NCI-H1092 treated with DMSO at 0.1 percent for 48 hours (cell line): ENCODE measurements at regions not wholly inside any gene's neighbourhood (a gene's known extent, or its start where the extent isn't known, plus 50 kb on each side); places are given as distances from the start of the nearest gene placed in this dataset.

Experiments used
- DNase-seq: peaks from one replicate; lab custom pipeline; 2025; lab: John Stamatoyannopoulos, UW

DNA sequence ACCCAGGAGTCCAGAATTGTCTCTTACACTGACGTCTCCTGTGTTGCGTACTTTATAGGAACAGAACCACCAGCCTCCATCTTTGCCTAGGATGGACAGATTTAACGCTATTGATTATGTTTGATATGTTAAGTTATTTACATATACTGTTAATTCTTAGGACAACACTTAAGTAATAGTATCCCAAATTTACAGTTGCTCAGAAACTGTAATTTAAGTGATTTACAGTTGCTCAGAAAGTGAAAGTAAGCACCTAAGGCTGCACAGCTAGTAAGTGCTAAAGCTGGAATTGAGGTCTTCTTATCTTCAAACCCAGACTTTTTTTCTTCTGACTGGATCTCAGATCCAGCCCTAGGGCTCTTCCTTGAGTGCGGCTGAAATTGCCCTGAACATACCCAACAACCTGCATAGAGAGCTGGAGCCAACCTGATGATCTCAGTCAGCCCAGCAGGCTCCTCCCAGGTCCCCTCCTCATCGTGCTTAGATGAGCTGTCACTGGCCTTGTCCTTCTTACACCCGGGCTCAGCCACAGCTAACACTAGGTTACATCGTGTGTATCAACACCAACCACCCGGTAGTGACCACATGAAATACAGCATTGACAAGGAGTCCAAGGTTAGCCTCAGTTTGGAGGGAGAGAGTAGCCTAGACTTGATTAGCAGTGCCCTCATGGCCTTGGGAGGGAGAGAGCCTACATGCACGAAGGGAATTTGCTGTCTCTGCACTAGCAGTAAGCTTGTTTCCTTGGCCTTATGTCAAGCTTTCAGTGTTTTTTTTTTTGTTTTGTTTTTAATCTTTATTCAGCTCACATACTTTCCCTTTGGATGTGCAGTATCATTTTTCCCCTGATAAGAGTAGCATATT is 111.1 kb upstream of the ARHGAP5 start:
- no peak for DNase-seq

DNA sequence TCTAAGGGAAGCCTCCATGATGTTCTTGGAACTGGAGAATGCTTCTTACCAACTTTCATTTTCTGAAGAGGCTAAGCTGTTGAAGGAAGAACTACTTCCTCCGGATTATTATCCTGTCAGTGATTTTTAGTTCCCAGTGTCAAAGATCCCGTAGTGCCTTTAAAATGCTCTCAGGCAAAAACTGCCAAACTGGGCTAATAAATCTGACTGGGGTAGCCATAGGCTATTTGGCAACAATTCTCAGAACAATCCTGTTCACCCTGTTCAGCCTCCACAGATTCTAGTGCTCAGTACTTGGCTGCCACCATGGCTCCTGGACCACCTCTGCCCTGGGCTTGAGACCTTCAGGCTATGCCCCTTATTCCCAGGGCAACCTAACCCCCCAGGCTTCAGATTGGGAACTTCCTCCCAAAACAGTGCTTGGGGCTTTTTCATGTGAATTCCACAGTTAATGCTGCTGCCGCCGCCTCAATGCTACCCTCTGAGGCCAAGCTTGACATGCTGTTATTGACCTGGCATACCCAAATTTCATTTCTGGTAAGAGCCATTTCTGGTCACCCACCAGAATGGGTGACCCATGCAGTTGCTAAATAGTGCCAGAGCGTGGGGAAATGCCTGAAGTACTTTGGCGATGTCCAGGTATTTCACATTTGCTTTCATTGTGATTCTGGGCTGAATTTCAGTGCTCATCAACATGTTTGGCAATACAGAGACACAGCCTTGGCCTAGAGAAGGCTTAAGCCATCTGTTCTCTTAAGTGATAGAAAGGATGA is 110.0 kb upstream of the ARHGAP5 start:
- no peak for DNase-seq

DNA sequence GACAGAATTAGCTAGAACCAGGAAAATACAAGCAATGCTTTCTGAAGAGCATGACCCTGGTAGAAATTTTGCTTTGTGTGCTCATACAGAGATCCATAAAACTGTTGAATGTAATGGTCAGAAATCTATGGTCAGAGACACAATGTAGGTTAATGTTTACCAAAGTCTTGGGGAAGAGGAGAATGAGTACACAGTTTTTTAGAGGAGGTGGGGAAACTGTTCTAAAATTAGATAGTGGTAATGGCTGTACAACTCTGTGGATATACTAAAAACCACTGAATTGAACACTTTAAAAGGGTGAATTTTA is 109.5 kb upstream of the ARHGAP5 start:
- no peak for DNase-seq

DNA sequence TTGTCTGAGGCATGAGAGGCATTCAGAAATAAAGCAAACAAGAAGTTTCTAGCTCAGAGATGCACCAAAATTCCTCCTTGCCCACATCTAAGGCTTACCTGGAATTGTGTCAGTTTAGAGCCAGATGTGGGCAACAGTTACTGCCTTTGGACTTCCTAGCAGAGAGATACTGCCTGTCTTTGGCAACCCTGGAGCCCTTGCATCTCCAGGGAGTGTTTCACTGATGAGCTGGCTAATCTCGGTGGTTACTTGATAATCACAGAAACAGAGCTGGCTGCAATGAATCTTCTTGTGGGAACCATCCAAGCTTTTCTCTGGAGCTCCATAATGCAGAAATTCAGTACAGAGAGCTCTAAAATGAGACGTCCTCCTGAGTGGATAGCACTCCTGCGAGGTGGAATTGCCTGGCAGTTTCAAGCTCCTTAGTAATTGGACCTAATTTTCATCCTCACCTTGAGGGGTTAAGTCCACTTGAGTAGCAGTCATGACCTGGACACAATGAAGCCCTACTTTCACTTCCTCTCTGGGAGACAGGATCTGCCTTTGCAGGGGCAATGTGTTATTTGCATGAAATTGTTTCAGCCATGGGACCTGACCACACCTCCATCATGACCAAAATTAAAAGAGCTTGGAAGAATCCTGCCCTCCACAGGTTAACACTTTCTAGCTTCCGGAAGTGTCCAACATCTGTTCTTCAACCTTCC is 108.8 kb upstream of the ARHGAP5 start:
- no peak for DNase-seq

DNA sequence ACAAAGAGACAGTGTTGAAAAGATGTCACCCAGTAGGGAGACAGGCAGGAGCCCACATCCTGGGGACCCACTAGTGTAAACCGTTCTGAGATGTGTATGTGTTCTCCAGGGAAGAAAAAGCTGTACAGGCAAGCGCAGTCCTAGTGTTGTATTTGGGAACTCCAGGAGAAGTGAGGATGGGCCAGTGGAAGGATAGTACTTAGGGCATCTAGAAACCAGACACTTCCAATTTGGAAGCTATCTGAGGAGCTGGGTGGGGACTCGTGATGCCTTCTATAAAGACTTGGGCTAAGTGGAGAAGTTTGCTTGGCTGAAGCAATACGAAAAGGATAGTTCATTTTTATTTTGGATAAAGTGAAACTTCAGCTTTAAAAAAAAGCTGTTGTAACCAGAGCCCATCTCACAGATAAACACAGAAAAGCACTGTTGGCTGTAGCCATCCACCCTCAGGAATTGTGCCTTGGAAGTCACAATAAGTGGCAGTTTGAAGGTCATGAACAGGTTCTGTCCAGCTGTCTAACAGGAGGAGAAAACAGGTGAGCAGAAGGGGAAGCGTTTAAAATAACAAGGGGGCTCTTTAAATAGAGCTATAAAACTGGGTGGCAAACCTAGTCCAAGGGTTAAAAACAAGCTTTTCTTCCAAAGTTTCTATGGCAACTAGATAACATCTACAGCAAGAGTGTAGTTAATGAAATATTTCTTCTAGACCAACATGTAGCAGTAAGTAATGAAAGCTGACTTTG is 108.0 kb upstream of the ARHGAP5 start:
- DNase-seq, result no peak

DNA sequence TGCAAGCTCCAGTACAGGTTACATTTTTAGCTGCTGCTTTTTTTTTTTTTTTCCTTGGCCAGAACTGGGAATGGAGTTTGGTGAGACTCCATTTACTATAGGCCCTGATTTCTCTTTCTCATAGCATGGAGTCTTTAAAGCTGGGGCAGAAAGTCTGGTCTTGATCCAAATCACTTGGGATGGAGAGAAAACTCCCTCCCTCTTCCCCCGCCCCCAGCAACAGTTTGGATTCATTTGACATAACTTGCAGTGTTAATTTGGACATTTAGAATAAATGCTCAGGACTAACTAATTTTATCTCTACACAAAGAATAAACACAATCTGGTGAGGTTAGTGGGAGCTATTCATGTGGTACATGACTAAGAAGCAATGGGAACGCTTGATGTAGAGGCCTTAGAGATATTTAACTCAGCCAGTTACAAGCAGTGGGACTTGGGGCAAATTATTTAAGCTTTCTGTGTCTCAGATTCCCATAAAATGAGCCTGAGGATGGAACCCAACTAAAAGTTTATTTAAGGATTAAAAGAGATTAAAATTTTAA is 107.3 kb upstream of the ARHGAP5 start:
- no peak for DNase-seq

DNA sequence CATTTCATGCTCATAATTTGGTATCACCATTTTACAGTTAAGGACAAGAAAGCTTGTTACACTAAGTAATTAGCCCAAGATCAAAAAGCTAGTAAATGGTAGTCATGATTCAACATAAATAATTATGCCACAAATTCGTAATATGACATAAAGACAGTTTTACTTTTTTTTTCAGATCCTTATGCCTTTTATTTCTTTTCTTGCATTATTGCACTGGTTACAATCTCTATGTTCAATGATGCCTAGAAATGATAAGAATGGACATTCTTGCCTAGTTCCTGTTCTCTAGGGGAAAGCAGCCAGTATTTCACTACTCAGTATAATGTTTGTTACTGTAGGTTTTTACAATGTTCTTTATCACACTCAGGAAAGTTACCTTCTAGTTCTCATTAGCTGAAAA is 106.4 kb upstream of the ARHGAP5 start:
- DNase-seq, result no peak

DNA sequence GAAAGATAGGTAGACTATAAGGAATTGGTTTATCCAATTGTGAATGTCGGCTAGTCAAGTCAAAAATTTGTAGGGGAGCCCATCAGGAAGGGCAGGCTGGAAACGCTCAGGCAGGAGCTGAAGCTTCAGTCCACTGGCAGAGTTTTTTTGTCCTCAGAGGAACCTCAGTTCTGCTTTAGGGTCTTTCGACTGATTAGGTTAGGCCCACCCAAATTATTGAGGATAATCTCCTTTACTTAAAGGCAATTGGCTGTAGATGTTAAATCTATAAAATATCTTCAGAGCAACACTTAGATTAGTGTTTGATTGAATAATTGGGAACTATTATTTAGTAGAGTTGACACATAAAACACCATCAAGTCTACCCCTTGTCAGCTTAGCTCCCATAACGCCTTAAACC is 105.5 kb upstream of the ARHGAP5 start:
- DNase-seq, result no peak

DNA sequence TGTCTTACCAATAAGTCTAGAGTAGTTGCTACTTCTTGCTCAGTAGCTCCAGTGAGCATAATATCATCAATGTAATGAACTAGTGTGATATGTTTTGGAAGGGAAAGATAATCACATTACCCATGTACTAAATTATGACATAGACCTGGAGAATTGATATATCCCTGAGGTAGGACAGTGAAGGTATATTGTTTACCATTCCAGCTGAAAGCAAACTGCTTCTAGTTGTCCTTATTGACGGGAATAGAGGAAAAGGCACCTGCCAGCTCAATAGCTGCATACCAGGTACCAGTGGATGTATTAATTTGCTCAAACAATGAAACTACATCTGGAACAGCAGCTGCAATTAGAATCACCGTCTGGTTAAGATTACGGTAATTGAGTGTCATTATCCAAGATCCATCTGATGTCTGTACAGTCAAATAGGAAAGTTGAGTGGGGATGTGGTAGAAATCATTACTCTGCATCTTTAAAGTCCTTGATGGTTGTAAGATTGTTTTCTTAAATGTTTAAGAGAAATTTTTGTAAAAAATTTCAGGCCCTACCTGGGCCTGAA is 100.0 kb upstream of the ARHGAP5 start:
- DNase-seq, result no peak

DNA sequence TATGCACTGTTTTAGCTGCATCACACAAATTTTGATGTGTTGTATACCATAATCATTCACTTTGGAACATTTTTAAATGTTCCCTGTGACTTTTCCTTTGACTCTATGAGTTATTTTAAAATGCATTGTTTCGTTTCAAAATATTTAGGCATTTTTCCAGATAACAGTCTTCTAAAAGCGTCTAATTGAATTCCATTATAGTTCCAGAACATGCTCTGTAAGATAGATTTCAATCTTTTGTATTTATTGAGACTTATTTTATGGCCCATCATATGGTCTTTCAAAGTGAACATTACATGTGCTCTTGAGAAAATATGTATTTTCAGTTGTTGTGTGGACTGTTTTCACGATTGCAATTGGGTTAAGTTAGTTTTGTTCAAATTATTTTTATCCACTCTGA is 98.7 kb upstream of the ARHGAP5 start:
- no peak for DNase-seq

DNA sequence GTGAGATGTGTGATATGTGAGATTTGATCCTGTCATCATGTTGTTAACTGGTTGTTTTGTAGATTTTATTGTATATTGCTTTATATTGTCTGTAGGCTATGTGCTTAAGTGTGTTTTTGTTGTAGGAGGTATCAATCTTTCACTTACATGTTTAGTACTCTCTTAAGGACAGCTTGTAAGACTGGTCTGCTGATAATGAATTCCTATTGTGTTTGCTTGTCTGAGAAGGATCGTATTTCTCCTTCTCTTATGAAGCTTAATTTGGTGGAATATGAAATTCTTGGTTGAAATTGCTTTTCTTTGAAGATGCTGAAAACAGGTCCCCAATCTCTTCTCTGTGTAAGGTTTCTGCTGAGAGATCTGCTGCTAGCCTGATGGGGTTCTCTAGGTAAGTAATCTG is 94.5 kb upstream of the ARHGAP5 start:
- no peak for DNase-seq

DNA sequence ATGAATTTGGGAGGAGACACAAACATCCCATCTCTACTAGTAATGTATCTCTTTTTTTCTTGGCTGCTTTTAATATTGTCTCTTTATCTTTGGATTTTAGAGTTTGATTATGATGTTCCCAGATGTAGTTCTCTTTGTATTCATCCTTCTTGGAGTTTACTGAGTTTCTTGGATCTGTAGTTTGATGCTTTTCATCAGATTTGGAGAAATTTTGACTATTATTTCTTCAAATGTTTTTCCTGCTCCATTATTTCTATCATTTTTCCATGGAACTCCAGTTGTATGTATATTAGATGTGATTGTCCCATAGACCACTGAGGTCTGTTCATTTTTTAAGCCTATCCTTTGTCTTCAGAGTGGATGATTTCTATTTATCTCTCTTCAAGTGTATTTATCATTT is 90.7 kb upstream of the ARHGAP5 start:
- no peak for DNase-seq

DNA sequence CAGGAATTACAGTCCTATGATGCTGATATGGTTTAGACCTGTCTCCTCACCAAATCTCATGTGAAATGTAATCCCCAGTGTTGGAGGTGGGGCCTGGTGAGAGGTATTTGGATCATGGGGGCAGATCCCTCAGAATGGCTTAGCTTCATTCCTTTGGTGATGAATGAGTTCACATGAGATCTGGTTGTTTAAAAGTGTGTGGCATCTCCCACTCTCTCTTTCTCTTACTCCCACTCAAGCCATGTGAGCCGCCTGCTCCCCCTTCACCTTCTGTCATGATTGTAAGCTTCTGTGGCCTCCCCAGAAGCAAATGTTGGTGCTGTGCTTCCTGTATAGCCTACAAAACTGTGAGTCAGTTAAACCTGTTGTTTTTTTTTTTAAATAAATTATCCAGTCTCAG is 89.4 kb upstream of the ARHGAP5 start:
- no peak for DNase-seq

DNA sequence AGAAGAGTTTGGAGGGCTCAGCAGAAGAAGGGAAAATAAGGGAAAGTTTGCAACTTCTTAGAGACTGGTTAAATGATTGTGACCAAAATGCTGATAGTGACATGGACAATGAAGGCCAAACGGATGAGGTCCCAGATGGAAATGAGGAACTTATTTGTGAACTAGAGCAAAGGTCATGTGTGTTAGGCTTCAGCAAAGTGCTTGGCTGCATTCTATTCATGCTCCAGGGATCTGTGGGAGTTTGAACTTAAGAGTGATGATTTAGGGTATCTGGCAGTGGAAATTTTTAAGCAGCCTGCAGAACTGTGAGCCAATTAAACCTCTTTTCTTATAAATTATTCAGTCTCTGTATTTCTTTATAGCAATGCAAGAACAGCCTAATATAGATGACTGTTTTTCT is 88.9 kb upstream of the ARHGAP5 start:
- DNase-seq, result no peak

DNA sequence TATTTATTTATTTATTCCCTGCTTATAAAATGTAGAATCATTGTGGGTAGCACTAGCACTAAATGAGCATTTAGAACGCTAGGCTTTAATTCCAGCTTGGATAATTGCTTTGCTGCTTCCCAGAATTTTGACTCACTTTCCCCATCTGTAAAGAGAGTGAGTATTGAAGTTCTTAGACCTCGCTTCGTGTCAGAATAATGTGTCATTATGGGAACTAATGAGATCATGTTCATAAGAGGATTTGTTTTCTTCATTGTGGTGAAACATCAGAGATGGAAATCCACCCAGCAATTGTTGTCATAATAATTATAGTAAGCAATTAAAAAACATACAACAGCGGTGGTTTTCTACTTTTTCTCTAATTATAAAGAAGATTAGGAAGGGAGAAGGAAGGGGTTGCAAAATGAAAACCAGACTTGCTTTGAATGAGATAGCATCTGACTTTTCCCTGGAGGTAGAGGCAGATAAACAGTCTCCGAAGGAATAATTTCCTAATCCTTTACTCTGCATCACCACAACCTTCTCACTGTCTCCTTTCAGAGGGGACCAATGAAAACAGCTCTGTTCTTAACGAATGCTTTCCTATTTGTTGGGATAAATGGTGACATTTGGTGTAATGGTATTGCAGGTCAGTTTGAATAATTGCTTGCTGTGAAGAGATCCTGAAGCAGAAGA is 86.8 kb upstream of the ARHGAP5 start:
- no peak for DNase-seq

DNA sequence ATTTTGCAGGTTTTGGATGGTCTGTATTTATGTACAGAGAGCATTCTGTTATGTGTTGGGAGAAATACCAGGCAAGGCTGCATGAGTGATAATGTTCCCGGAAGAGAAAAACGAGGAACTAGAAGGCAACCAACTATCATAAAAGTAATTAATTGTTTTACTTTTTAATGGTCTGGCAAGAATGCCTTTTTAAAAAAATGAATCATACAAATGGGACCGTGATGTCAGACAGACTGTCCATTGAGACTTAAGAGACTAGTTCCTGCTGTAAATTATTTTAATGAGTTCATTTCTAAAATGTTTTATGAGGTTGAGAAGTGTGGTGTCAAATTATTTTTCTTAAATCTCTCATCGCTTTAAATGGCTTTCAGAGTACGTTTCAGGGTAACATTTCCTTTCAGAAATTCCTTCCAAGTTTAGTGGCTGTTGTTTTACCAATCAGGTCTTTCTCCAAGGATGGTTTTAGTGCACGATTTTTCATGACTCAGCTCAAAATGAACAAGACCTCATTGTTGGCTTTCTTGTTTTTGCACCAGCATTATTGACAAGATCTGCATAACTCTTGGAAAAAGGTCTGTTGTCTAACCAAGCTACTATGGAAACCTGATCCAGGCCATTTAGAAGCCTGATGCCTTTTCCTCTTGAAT is 86.1 kb upstream of the ARHGAP5 start:
- no peak for DNase-seq

DNA sequence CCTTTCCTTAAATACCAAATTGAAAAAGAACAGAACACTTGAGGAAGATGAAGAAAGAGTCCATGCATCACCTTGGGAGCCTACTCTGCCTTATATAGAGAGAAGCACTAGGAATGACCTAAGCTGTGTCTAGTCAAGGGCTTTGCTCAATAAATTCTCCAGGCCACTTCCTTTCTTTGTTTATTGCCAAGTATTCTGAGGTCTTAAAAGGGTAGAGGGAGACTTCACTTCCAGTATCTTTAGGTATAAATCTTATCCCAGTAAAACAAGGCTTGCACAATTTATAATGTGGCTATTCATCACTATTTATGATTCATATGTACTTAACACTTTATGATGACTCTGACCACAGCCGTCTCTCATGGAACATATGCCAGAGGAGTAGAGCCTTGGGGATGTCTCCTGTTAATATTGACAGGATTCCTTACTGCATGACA is 85.1 kb upstream of the ARHGAP5 start:
- DNase-seq, result no peak

DNA sequence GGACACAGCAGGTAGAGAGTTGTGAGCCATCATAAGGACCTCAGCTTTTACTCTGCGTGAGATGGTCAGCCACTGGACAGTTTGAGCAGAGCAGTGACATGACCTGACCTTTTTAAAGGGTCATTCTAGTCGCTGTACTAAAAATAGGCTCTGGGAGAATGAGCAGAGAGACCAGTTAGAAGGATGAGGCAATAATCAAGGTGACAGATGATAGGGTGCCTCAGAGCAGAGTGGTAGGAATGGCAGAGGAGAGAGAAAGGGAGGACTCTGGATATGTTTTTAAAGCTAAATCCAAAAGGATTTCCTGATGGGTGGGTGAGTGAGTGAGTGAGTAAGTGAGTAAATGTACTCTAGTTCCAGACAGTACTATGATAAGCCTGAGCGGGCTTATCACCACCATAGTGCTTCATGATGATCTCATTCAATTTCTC is 83.6 kb upstream of the ARHGAP5 start:
- no peak for DNase-seq

DNA sequence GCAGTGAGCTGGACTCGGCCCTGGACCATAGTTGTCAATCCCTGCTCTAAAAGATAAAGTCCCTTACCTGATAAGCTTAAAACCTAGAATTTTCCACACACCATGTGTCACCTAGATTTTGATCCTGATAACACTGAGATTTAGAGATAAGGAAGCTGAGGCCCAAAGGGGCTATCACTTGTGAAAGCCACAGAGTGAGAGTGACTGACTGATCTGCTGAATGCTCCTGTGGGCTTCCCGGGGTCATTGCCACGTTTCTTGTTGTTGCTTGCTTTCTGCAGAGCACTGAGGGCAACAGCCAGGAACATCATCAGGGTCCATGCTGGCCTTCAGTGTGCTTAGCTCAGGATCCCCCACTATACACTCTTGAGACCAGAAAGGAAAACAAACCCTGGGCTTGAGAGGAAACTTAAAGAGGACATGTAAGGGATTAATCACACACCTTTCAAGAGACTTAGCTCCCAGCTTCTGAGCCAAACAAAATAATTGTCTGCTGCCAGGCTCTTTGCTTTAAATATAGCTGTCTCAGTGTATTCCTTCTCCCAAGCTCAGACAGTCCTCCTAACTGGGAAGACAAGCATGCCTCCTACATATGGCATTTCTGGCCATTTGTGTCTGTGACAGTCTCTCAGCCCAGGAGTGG is 82.6 kb upstream of the ARHGAP5 start:
- DNase-seq, result no peak

DNA sequence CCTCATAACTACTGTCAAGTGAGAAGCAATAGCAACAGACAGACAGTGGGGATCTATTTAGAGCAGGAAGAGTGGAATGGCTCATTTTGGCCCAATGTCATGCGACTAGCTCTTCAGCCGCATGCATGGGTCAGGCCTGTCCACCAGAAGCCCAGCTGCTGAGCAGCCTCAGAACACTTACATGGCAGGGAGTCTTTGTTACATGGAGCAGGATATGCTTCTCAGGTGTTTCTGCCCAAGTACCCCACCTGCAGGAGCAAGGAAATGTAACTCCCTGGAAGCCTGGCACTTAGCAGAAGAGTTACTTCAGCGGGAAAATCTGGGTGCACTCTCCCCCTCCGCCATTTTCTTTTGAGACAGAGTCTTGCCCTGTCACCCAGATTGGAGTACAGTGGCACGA is 73.5 kb upstream of the ARHGAP5 start:
- no peak for DNase-seq
